ENCODE measurements at regions not wholly inside any gene's neighbourhood (a gene's known extent, or its start where the extent isn't known, plus 50 kb on each side); places are given as distances from the start of the nearest gene placed in this dataset.
"Not testable (repeated sequence)": the region's sequence is repeated elsewhere in the genome, so short reads cannot be mapped to it uniquely, and the experiment has no call there.

DNA sequence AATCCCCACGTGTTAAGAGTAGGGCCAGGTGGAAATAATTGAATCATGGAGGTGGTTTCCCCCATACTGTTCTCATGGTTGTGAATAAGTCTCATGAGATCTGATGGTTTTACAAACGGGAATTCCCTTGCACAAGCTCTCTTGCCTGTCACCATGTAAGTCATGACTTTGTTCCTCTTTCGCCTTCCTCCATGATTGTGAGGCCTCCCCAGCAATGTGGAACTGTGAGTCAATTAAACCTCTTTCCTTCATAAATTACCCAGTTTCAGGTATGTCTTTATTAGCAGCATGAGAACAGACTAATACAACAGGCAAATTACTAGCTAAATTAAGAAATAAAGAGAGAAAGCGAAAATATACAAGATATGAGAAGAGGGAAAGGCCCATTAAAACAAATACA lies 1822.6 kb upstream of the PIK3C3 start:
- TF ChIP-seq, protein P1, sequence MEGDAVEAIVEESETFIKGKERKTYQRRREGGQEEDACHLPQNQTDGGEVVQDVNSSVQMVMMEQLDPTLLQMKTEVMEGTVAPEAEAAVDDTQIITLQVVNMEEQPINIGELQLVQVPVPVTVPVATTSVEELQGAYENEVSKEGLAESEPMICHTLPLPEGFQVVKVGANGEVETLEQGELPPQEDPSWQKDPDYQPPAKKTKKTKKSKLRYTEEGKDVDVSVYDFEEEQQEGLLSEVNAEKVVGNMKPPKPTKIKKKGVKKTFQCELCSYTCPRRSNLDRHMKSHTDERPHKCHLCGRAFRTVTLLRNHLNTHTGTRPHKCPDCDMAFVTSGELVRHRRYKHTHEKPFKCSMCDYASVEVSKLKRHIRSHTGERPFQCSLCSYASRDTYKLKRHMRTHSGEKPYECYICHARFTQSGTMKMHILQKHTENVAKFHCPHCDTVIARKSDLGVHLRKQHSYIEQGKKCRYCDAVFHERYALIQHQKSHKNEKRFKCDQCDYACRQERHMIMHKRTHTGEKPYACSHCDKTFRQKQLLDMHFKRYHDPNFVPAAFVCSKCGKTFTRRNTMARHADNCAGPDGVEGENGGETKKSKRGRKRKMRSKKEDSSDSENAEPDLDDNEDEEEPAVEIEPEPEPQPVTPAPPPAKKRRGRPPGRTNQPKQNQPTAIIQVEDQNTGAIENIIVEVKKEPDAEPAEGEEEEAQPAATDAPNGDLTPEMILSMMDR (conservative IDR thresholded peaks at IDR 0.05; ENCODE audit: low read length): not testable (repeated sequence)
- not testable (repeated sequence) for TF ChIP-seq EZH2phosphoT487 (IDR thresholded peaks at IDR 0.05; ENCODE audit: borderline replicate concordance, low read depth, low read length)
